ENCODE measurements at regions not wholly inside any gene's neighbourhood (a gene's known extent, or its start where the extent isn't known, plus 50 kb on each side); places are given as distances from the start of the nearest gene placed in this dataset.

DNA sequence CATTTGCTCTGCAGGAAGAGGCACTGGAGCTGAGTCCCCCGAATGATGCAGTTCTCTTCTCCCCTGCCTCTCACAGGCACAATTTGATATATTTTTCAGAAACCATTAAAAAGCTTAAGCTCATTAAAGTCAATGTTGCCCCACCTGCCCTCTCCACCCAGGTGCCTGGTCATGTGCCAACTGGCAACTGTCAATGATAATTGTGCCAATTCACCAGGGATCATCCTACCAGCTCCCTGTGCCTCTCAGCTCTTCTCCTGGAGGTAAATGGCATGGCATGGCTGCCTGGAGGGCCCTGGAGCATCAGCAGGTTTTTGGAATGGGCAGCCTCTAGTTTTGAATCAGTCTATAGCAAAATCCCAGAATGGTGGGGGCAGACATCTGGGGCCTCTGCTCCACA, 279.6 kb upstream of the ID2 start:
- no peak for DNase-seq (ENCODE audit: low read depth)

DNA sequence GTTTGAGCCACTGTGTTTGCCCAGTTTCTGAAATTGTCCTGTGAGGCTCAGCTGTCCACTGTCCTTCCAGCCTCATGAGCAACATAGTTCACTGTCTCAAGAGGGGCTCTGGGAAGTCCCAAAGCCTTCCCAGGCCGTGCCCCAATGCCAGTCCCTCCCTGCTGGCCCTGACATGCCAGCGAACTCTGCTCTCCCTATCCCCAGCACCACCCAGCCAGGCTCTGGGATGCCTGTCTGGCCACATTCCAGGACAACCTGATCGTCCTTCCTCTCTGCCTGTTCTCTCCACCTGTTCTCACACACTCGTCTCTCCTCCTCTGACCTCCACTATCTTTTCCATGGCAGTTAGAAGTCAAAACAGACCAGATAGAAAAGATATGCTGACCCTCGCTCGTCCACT, 278.0 kb upstream of the ID2 start:
- DNase-seq (ENCODE audit: low read depth) = no peak

DNA sequence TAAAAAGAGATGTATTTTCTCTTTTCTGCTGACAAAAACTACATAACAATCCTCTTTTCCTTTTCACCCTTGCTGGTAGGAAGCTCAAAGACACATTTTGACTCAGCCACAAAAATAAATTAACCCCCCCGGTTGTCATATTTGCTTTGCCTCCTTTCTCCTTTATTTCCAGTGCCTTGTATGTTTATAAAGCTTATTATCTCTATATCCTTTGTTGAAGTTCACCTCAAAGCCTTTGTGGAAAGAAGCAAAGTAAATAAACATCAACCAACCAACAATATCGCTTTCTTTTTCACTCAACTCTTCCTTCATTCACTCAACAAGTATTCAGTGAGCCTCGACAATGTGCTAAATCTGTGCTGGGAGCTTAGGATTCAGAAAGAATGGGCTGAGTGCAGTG, 276.5 kb upstream of the ID2 start:
- DNase-seq (ENCODE audit: low read depth) = no peak

DNA sequence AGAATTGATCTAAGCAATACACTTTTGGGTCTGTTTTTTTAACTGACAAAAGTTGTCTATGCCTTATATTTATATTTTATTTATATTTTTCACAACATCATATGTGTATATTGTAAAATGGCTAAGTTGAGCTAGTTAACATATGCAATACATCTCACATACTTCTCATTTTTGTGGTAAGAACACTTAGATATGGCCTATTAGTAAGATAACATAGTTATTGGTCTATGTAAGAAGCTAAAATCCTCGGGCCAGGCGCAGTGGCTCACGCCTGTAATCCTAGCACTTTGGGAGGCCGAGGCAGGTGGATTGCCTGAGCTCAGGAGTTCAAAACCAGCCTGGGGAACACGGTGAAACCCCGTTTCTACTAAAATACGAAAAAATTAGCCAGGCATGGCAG, 275.6 kb upstream of the ID2 start:
- DNase-seq (ENCODE audit: low read depth) = no peak

DNA sequence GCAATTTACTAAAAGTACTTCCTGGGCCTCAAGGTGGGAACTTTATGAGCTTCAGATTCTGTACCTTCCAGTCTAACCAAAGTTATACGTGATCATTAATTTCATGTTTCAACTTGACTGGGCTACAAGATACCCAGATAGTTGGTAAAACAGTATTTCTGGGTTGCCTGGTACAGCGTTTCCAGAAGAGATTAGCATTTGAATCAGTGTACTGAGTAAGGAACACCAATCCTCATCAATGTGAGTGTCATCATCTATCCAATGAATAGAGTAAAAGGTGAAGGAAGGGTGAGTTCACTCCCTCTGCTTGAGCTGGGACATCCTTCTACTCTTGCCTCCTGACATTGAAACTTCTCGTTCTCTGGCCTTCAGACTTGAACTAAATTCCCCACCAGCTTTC, 274.5 kb upstream of the ID2 start:
- no peak for DNase-seq (ENCODE audit: low read depth)

DNA sequence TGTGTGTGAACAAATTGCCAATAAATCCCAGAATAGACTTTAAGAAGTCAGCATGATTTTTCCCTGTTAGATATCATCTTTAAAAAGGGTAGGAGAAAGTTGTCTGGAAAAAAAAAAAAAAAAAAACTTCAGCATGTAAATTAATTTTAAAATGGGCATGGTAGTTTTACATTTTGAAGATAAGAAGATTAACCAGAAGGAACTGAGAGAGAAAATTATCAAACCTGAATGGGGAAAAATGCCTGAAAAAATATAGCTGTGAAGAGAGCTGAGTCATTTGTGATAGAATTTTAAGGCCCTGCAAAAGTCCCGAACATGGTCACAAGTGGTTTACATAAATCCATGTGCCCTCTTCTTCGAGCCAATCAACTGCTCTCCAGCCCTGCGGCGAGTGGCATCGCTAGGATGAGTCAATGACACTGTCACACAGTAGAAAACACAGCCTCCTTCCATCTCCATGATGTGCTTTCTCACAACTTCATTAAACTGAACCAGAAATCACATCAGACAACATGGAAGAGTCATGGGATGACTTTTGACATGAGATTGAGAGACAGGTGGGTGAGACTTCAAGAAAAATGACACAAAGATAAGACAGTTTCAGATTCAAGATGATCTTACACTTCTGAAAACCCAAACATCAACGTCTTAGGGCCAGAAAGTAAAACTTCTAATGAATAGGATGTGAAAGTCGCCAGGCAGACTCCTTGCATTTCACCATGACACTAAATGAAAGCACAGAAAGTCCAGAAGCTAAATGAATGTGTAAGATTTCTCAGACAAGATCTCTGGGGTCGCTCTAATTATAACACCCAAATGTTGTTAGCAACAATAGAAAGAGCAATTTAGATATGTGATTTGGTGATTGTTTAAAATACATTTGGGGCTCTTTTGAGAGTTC, 273.0 kb upstream of the ID2 start:
- DNase-seq (ENCODE audit: low read depth) = no peak

DNA sequence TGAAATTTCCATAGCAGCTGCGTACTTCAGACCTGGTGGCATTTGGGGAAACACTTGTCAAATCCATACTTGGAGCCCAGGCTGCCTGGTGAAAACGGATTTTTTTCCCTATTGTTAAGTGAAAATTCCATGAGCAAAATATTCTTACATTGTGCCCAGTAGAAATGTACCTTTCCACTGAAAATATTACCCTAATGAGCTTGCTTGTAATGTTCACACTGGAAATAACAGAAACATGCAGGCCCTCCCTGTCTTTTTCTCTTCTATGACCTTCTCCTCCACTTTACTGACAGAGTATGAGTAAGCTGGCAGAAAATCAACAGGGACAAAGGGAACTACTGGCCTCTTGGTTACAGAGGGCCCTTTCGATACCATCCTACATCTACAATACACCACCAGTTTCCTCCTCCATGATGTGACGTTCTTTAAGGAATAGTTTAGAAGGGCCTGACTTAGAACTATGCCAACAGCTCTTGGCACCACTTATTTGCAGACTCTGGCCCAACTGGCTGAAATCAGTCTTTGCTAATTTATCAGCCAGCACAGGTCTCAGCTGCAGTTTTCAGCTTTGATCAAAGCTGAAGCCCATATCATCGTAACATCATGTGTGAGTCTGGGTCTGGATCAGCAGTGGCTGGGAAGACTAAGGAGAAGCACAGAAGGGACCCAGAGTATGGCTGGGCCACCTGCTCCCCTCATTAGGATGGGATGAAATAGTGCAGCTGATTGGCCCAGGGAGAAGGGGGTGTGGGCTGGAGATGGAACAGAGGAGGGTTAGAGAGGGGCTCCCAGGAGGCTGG, 272.2 kb upstream of the ID2 start:
- DNase-seq (ENCODE audit: low read depth) = no peak

DNA sequence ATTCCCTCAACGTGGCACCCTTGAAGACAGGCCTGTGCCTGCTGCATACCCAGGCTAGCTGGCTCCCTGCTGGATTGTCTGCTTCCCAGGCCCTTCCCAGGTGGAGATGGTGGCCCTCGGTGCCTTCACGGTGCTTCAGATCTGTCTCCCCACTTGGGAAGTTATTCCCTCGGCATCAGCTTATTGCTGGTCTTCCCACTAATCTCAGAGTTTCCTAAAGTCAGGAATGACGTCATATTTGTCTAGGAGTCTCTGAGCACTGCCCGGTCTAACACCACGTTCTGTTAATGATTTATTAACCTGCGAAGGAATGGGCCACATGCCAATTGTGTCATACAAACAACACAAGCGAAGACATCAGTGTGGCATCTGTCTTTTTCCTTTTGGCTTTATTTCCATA, 269.8 kb upstream of the ID2 start:
- DNase-seq (ENCODE audit: low read depth) = no peak

DNA sequence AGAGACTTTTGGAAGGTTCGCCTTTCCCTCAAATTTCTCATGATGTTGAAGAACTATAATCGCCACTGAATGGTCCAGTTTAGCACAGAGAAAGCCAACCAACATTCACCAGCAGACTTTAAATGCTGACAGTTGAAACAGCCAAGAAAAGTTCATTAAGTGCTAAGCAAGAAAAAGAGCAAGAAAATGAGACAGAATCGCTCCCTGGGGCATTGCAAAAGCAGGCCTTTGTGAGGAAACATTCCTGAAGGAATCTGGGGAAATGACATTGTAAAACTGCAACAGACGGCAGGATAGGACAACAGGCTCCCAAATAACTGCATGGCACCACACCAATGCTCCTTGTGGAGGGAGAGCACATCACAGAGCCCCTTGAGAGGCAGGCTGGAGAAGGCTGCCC, 269.3 kb upstream of the ID2 start:
- no peak for DNase-seq (ENCODE audit: low read depth)

DNA sequence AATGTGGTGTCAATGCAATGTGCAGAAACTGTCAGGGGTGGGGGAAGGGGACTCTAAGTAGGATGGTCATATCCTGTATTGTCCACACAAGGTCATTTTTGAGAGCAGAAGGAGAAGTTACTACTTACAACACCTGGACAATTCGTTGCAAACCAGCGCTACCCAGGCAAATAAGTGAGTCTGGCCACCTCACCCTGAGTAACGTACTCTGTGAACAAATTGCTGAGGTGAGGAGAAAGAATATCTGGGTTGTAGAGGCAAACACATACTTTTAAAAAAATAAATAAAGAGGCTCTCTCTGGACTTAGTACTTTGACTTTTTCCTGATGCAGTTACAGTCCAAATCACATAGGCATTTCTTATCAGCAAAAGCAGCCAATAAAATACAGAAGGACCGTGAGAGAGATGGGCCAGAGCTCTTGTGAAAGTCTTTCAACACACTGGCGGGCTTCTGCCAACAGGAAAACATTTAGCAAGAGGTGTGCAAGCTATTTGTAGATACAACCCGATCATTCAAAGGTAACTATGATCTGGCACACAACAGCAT, 268.2 kb upstream of the ID2 start:
- DNase-seq (ENCODE audit: low read depth) = no peak

DNA sequence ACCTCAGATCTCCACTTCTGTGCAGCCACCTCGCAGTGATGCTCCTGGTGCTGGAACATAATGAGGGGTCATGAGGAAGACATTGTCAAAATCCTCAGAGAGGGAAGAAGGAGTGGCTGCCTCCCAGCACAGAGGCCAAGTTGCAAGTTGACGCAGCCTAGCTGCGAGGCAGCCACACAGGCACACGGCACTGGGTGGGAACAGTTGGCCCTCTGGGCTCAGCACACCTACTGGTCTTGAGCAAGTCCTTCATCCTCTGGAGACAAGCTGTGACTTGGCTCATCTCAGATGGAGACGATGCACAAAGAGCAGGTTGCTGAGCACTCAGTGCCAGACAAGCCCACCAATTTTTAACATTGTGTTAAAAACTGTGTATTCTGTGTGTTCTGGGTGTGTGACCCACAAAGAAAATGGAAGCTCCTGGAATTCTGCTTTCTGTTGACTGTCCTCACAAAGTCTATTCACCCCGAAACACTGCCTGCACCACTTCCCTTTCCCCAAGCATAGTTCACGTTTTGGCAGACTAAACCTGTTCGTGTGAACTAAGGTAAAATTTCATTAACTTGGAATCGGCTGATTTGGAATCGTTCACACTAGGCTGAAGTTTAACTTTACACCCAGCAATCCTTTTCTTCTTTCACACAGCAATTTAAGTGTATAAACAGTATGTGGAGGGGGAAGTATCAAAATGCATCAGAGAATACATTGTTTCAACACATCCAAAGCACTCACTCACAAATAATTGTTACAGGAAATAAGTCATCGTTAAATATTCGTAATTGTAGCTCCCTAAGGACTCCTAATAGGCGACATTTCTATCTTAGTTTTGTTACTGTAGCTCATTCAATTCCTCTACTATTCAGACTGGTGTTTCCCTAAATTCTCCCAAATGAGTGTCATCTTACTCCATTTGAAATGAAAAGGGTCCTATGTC, 266.6 kb upstream of the ID2 start:
- DNase-seq (ENCODE audit: low read depth) = no peak

DNA sequence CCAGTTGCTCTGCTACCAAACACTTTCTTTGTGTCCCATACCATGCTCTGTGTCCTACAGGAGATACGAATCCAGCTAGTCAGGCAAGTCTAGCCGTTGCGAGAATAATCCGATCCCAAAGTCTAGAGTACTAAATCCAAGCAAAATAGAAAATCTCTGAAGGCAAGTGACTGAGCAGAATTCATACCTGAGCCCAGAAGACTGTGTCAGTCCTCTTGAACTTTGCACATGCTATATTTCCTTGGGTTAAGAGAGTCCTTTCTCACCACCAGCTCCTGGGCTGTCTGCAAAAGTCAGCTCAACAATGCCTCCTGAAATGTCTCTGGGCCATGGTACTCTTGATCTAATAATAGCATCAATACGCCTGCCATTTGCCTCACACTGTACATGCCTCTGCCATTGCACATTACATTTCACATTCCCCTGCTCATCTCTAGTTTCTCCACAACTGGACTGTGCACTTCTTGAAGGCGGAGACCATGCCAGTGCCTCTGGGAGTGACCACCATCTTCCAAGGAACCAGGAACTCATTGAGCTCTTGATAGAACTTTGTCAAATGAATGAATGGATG, 265.8 kb upstream of the ID2 start:
- DNase-seq (ENCODE audit: low read depth) = no peak

DNA sequence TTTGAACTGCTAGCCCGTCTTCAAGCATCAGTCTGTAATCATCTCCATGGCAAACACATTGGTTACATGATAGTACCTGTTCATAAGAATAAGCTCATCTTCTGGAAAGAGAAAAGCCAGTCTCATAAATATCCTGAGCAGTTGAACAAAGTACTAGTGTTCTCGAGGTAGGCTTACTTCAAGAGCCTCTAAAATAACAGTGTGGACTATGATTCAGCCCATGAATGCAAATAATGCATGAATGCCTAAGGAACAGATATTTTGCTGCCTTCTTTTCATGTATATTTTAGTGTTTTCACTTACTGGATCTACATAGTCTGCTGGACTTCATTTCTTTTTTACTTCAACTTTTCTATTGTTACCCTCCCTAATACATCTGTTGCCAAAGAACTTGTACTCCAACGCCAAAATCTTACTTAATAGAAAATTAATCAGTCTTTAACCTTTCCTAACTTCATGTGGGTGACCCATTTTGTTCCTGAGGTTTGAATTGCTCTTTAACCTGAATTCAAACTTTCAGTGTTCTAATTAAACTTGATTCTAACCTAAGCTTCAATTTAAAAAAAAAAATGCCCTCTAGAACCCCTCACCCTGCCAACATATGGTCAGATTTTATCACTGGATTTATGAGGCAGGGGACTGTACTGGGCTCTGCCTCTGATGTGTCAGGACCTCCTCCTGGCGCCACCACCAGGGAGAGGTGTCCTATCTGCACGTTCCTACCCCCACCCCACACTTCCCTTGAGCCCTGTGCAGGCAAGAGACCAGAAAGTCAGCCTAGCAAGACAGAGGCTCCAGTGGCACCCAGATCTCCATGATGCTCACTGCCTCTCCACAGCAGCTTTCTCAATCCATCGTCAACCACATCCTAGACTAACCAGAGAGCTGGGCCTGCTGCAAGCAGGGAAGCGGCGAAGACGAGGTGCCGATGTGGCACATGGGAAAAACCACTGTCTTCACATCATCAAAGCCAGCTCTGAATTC, 264.7 kb upstream of the ID2 start:
- no peak for DNase-seq (ENCODE audit: low read depth)

DNA sequence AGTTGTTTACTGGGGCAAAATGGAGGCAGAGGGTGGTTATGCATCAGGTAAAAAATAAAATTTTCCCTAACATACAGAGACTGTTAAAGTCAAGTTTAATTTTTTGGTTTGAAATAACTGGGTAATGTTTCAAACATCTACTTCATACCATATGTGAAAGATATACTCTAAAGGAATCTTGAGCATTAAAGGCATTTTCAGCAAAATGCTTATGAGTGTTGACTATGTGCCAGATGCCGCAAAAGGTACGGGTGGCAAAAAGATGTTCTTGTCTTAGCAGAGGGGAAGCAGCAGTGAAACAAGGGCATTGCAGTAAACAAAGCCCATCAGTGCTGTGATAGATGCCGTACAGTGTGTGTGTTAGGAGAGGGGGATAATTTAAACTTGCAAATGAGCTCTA, 263.1 kb upstream of the ID2 start:
- no peak for DNase-seq (ENCODE audit: low read depth)

DNA sequence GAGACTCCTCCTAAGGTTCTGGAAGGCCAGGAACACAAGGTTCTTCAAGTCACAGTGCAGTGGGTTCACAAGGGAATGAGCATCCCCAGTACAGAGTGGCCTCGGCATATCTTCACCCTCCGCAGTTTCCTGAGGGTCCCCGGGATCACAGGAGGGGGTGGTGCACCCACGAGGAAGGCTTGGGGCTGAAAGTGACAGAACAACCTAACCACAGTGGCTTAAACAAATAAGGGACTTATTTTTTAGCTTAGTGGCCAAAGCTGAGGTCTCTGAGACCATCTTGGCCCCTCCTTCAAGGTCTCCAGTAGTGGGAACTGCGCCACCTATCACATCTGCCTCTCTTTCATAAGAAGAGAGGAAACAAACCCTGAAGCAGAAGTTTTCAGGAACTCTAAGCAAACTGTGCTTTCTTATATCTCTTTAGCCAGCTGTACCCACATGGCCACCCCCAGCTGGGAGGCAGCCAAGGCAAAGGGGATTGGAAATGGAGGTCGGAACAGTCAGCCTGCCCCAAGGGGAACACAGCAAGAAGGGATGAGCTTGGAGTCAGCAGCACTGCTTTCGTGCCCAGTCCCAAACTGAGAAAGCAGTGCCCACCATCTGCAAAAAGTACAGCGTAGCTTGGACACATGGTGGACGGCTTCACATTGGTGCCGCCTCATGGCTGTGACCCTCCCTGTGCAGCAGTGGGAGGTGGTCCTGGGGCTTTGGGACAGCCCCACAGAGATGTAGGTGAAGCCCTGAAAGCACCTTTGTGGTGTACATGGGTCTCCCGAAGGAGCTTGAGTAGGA, 260.0 kb upstream of the ID2 start:
- DNase-seq (ENCODE audit: low read depth) = no peak

DNA sequence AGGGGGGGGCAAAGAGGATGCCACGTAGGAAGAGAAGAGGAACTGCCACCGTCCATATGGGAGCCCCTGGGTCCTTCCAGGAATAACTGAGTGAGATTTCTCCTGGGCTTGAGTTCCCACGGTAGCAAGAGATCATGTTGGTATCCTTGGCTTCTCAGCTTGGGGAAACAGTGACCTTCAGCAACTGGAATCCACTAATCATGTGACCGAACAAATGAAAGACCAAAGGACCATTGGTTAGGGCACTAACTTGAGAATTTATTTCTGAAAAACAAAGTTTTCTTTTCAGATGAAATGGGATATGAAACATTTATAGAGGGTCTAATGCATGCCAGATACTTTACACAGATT, 259.4 kb upstream of the ID2 start:
- no peak for DNase-seq (ENCODE audit: low read depth)

DNA sequence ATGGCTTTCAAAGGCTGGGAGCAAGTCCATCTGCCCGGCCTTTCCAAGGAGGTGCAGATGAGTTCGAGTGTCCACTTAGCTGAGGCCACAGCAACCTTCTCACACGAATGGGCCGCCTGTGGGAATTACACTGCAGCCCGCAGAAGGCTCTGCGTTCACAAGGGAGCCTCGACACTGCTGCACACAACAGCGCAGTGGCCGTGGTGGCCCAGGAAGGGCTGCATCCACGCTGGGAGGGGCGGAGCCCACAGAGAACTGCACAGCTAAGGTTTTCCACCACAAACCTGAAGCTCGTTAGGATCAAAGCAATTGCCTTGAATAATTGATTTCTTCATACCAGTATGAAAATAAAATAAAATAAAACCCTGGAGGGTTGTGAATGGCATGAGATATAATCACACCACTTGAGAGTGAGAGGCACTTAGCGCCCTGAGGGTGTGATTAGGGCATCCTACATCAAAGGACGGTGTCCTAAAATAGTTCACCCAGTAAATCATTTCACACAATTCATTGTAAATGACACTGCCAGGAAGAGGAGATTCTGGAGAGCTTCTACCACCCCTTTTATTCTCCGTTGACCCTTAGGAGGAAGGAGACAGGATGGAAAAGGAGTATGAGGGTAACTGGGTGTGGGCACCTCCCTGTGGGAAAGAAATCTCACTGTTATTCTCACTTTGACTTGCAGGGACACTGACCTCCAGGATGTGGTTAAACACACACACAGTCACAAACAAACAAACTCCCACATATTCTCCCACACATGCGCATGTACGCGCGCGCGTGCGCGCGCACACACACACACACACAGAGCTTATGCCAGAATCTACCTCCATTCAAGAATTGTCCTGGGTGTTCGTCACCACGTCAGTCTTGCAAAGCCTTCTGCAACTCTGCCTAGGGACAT, 256.6 kb upstream of the ID2 start:
- DNase-seq (ENCODE audit: low read depth) = no peak

DNA sequence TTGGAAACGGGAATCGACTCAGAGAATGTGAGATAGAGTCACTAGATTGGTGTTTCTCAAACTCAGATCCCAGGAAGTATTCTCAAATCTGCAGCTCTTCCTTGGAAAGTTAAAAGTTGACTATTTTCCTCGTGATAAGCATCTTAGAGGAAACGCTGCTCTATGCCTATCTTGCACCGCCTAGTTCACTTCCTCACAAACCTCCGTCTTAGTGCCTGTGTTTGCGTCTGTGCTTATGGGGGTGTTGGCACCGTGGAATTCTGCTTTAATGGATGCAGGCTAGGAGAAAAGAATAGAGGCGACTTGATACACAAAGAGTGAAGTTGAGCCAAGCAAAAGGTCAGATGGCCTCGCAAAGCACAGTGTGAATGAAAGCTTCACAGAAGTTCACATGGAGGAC, 255.3 kb upstream of the ID2 start:
- DNase-seq (ENCODE audit: low read depth) = no peak

DNA sequence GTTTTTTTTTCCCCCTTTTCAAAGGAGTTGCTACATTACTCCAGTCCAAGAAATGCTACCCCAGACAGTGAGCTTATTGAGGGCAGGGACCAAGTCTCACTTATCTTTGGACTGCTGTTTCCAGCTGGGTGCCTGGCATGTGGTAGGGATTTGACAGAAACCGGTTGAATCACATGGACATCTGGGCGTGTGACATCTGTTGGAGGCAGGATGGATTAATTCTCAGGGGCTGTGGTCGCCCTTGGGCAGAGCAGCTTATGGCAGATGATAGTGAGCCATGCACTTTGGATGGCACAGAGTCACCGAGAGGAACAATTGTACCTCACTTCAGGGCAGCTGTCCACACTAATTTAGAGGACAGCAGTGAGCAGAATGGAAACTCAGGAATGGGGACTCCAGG, 254.6 kb upstream of the ID2 start:
- DNase-seq (ENCODE audit: low read depth) = no peak

Measured in ELR (cell line).